HG03060 (cell line): ENCODE measurements at regions not wholly inside any gene's neighbourhood (a gene's known extent, or its start where the extent isn't known, plus 50 kb on each side); places are given as distances from the start of the nearest gene placed in this dataset.
"Not testable (repeated sequence)": the region's sequence is repeated elsewhere in the genome, so short reads cannot be mapped to it uniquely, and the experiment has no call there.

Experiments
- ATAC-seq: cut with Tn5 transposase; IDR thresholded peaks from one replicate; pipeline ENCODE4 v1.9.1; 2021; ENCODE audit warnings: low read depth, moderate number of reproducible peaks; ENCODE audit not compliant: unreplicated experiment

- ATAC-seq, result no peak
These were observed 471.6 kb downstream of the MED10 start for GRCh38 chr5:5906778-5907177.

- ATAC-seq, result no peak
These were observed 473.2 kb downstream of the MED10 start for GRCh38 chr5:5905186-5905585.

GRCh38 chr5:5904113-5904512, 474.2 kb downstream of the MED10 start:
- no peak for ATAC-seq

- no peak for ATAC-seq
These were observed 475.4 kb downstream of the MED10 start for GRCh38 chr5:5902678-5903646.

- no peak for ATAC-seq
These were observed 477.9 kb downstream of the ICE1 start for GRCh38 chr5:5900350-5900749.

- ATAC-seq, result no peak
These were observed 477.2 kb downstream of the ICE1 start for GRCh38 chr5:5899716-5900115.

GRCh38 chr5:5888284-5888683, 465.8 kb downstream of the ICE1 start:
- no peak for ATAC-seq

GRCh38 chr5:5887833-5888232, 465.4 kb downstream of the ICE1 start:
- no peak for ATAC-seq

- ATAC-seq, result no peak
These were observed 464.5 kb downstream of the ICE1 start for GRCh38 chr5:5886812-5887486.

- no peak for ATAC-seq
These were observed 463.9 kb downstream of the ICE1 start for GRCh38 chr5:5886353-5886752.

GRCh38 chr5:5885782-5886181, 463.3 kb downstream of the ICE1 start:
- ATAC-seq, result no peak

GRCh38 chr5:5884593-5884992, 462.1 kb downstream of the ICE1 start:
- ATAC-seq, result no peak

GRCh38 chr5:5883562-5883961, 461.1 kb downstream of the ICE1 start:
- no peak for ATAC-seq

- ATAC-seq, result no peak
These were observed 460.7 kb downstream of the ICE1 start for GRCh38 chr5:5883146-5883545.

GRCh38 chr5:5882706-5883105, 460.2 kb downstream of the ICE1 start:
- no peak for ATAC-seq

GRCh38 chr5:5881294-5881693, 458.8 kb downstream of the ICE1 start:
- no peak for ATAC-seq

GRCh38 chr5:5880077-5880763, 457.7 kb downstream of the ICE1 start:
- ATAC-seq, result no peak

GRCh38 chr5:5857396-5857795, 434.9 kb downstream of the ICE1 start:
- ATAC-seq, result no peak

GRCh38 chr5:5854087-5854486, 431.6 kb downstream of the ICE1 start:
- ATAC-seq, result no peak

GRCh38 chr5:5838493-5838892, 416.0 kb downstream of the ICE1 start:
- ATAC-seq, result no peak

- not testable (repeated sequence) for ATAC-seq
These were observed 409.1 kb downstream of the ICE1 start for GRCh38 chr5:5831622-5832021.
